ENCODE measurements at regions not wholly inside any gene's neighbourhood (a gene's known extent, or its start where the extent isn't known, plus 50 kb on each side); places are given as distances from the start of the nearest gene placed in this dataset.

GRCh38 chr16:5438591-5438990 lies 341.0 kb upstream of the EEF2KMT start:
- ATAC-seq: no peak
- no peak for TF ChIP-seq ISL1 (CRISPR knock-in tag; IDR thresholded peaks at IDR 0.05)
- no peak for TF ChIP-seq CSRNP3 (CRISPR knock-in tag; IDR thresholded peaks at IDR 0.05)
- no peak for TF ChIP-seq ZC3H10 (CRISPR knock-in tag; IDR thresholded peaks at IDR 0.05)
- TF ChIP-seq ZNF8 (CRISPR knock-in tag; IDR thresholded peaks at IDR 0.05): no peak
- TF ChIP-seq ARNTL (CRISPR knock-in tag; IDR thresholded peaks at IDR 0.05; ENCODE audit: borderline replicate concordance, low read depth): no peak
- TF ChIP-seq POU6F1 (CRISPR knock-in tag; IDR thresholded peaks at IDR 0.05; ENCODE audit: borderline replicate concordance, low read depth): no peak
- no peak for TF ChIP-seq ZFP30 (CRISPR knock-in tag; IDR thresholded peaks at IDR 0.05)
- TF ChIP-seq TSHZ2 (CRISPR knock-in tag; IDR thresholded peaks at IDR 0.05): no peak
- no peak for TF ChIP-seq PATZ1 (CRISPR knock-in tag; IDR thresholded peaks at IDR 0.05; ENCODE audit: borderline replicate concordance)
- no peak for TF ChIP-seq PPARA (CRISPR knock-in tag; IDR thresholded peaks at IDR 0.05; ENCODE audit: borderline replicate concordance)
- no peak for TF ChIP-seq OSR1 (CRISPR knock-in tag; IDR thresholded peaks at IDR 0.05)
- TF ChIP-seq ZNF565 (CRISPR knock-in tag; conservative IDR thresholded peaks at IDR 0.05; ENCODE audit: low read depth): no peak
- no peak for TF ChIP-seq ZNF70 (CRISPR knock-in tag; IDR thresholded peaks at IDR 0.05)
- no peak for TF ChIP-seq CSDC2 (CRISPR knock-in tag; IDR thresholded peaks at IDR 0.05)
- no peak for TF ChIP-seq ESRRG (CRISPR knock-in tag; IDR thresholded peaks at IDR 0.05)
- TF ChIP-seq RARB (CRISPR knock-in tag; IDR thresholded peaks at IDR 0.05): no peak
- TF ChIP-seq ZFP3 (CRISPR knock-in tag; IDR thresholded peaks at IDR 0.05): no peak

- ATAC-seq: no peak
- TF ChIP-seq PATZ1 (CRISPR knock-in tag; IDR thresholded peaks at IDR 0.05; ENCODE audit: borderline replicate concordance) (no peak), ISL1 (CRISPR knock-in tag; IDR thresholded peaks at IDR 0.05) (no peak), ZC3H10 (CRISPR knock-in tag; IDR thresholded peaks at IDR 0.05) (no peak), ARNTL (CRISPR knock-in tag; IDR thresholded peaks at IDR 0.05; ENCODE audit: borderline replicate concordance, low read depth) (no peak), TOX (CRISPR knock-in tag; IDR thresholded peaks at IDR 0.05; ENCODE audit: borderline replicate concordance) (no peak), CREB5 (CRISPR knock-in tag; IDR thresholded peaks at IDR 0.05; ENCODE audit: low read depth) (no peak), CSDC2 (CRISPR knock-in tag; IDR thresholded peaks at IDR 0.05) (no peak), PPARA (CRISPR knock-in tag; IDR thresholded peaks at IDR 0.05; ENCODE audit: borderline replicate concordance) (no peak), TCF4 (CRISPR knock-in tag; IDR thresholded peaks at IDR 0.05; ENCODE audit: borderline replicate concordance) (no peak), RARB (CRISPR knock-in tag; IDR thresholded peaks at IDR 0.05) (no peak), SNAI2 (CRISPR knock-in tag; IDR thresholded peaks at IDR 0.05) (no peak)
These were observed 336.0 kb upstream of the EEF2KMT start for GRCh38 chr16:5433587-5433986.

Measured in SK-N-SH treated with all-trans-retinoic acid at 6 μM for 48 hours (cell line).